Gastrocnemius medialis (tissue), 4 donors: ENCODE measurements at regions not wholly inside any gene's neighbourhood (a gene's known extent, or its start where the extent isn't known, plus 50 kb on each side); places are given as distances from the start of the nearest gene placed in this dataset.

Experiments used
- ATAC-seq, 2 donors: fragments of 150-250 bp; one replicate each; pipeline ENCODE4 v1.9.1; 2016
- DNase-seq, 2 donors: peaks; one replicate each; pipeline ENCODE4 v3.0.0-alpha.2; 2019
- H3K27ac ChIP-seq, 4 donors: fragments of 200-600 bp; sonication (generic); 1 replicate in 1 of 4; 2 replicates in 3 of 4; pipeline ENCODE4 v1.5.1; 2016 to 2018; ENCODE audit warnings: mild to moderate bottlenecking in 2 of 4, moderate library complexity in 1 of 4
- H3K27me3 ChIP-seq, 3 donors: fragments of 200-600 bp; sonication (generic) in 2 of 3; 1 replicate in 1 of 3; 2 replicates in 2 of 3; pipeline versions ENCODE4 v1.5.1 to v1.6.0; 2016 to 2019; ENCODE audit warnings: mild to moderate bottlenecking in 1 of 3, moderate library complexity in 1 of 3
- H3K36me3 ChIP-seq, 2 donors: fragments of 200-600 bp; sonication (generic) in 1 of 2; one replicate each; pipeline ENCODE4 v1.5.1; 2017 to 2018
- H3K4me1 ChIP-seq, 2 donors: fragments of 200-600 bp; sonication (generic) in 1 of 2; one replicate each; pipeline ENCODE4 v1.5.1; 2016 to 2017; ENCODE audit warnings: mild to moderate bottlenecking in 2 of 2
- H3K4me3 ChIP-seq, 4 donors: fragments of 200-600 bp; sonication (generic) in 3 of 4; 1 replicate in 1 of 4; 2 replicates in 3 of 4; pipeline ENCODE4 v1.5.1; 2016 to 2019; ENCODE audit warnings: mild to moderate bottlenecking in 2 of 4
- H3K9me3 ChIP-seq, 3 donors: fragments of 200-600 bp; sonication (generic) in 2 of 3; 1 replicate in 1 of 3; 2 replicates in 2 of 3; pipeline ENCODE4 v1.5.1; 2016 to 2019
- POLR2A ChIP-seq, 2 donors: fragments of 450-650 bp; IDR thresholded peaks; one replicate each; pipeline ENCODE4 v1.6.1; 2017; ENCODE audit warnings: antibody characterized with exemption in 2 of 2, mild to moderate bottlenecking in 2 of 2, moderate library complexity in 2 of 2
- in situ Hi-C, 4 donors: fragments of 200-750 bp; cut with MboI; loops; one replicate each; pipeline versions ENCODE4 v1.15.0 to v1.8.0; 2017; ENCODE audit warnings: low sequenced_read_pairs in 4 of 4
- intact Hi-C: fragments of 100-400 bp; cut with DNase I; formaldehyde crosslinking; loops from one replicate; pipeline ENCODE4 v1.15.1; 2023; ENCODE audit warnings: low total_unique reads
- TF ChIP-seq, protein P1 (sequence below), 5 experiments: fragments of 450-650 bp in 3 of 5; fragments of 200-600 bp in 2 of 5; sonication (generic) in 2 of 5; IDR thresholded peaks in 4 of 5; conservative IDR thresholded peaks in 1 of 5; 1 replicate in 4 of 5; 2 replicates in 1 of 5; pipeline ENCODE4 v1.5.1; 2016 to 2019; ENCODE audit warnings: antibody characterized with exemption in 5 of 5, mild to moderate bottlenecking in 3 of 5, moderate library complexity in 3 of 5

DNA sequence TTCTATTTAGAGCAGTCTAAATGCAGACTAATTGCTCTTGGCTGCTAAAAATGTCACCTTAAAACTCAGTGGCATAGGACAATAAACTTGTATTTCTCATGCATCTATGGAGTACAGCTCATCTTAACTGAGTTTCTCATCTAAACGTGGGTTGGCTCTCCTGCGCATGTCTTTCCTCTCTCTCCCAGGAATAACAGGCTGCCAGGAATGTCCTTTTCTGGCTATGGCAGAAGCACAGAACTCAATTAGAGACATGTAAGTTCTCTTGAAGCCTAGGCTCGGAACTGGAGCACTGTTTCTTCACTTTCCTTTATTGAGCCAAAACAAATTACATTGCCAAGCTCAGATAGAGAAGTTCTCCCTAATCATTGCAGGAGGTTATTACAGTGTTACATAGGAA lies 722.3 kb upstream of the FLRT2 start:
- Histone ChIP-seq H3K4me3 (no peak overlapping the region), H3K27me3 (no peaks in the 10 kb centered on the region), H3K27ac (no peak overlapping the region), H3K36me3 (no peaks in the 10 kb centered on the region), H3K4me1 (no peaks in the 10 kb centered on the region), H3K9me3 (no peaks in the 10 kb centered on the region)
- intact Hi-C loops, result no loop called here
- in situ Hi-C loops, result no loop called here
- TF ChIP-seq, protein P1, sequence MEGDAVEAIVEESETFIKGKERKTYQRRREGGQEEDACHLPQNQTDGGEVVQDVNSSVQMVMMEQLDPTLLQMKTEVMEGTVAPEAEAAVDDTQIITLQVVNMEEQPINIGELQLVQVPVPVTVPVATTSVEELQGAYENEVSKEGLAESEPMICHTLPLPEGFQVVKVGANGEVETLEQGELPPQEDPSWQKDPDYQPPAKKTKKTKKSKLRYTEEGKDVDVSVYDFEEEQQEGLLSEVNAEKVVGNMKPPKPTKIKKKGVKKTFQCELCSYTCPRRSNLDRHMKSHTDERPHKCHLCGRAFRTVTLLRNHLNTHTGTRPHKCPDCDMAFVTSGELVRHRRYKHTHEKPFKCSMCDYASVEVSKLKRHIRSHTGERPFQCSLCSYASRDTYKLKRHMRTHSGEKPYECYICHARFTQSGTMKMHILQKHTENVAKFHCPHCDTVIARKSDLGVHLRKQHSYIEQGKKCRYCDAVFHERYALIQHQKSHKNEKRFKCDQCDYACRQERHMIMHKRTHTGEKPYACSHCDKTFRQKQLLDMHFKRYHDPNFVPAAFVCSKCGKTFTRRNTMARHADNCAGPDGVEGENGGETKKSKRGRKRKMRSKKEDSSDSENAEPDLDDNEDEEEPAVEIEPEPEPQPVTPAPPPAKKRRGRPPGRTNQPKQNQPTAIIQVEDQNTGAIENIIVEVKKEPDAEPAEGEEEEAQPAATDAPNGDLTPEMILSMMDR (IDR thresholded peaks at IDR 0.05 in 4 of 5, conservative IDR thresholded peaks at IDR 0.05 in 1 of 5), result no peak
- TF ChIP-seq POLR2A (IDR thresholded peaks at IDR 0.05), result no peak
- ATAC-seq, result no peak
- no peak for DNase-seq

DNA sequence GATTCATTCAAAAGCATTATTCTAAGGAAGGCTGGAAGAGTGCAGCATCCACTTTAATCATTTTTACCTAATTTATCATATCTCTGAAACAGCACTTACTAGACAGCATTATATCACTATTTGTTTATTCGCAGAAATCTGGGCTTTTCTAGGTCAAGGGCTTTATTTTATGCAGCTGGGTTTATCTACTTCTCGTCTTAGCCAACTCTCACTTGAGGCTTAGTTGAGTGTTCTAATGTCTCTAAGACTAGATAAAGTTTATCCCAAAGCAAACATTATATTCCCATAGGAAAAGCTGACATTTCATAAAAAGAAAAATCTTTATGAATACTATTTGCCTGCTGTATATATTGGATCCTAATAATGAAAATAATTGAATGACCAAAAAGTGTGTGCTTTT lies 720.8 kb upstream of the FLRT2 start:
- intact Hi-C loops, result no loop called here
- ATAC-seq (no peak), DNase-seq (no peak)
- Histone ChIP-seq H3K27ac (no peak overlapping the region), H3K36me3 (no peaks in the 10 kb centered on the region), H3K9me3 (no peaks in the 10 kb centered on the region), H3K4me3 (no peak overlapping the region), H3K27me3 (no peaks in the 10 kb centered on the region), H3K4me1 (no peaks in the 10 kb centered on the region)
- no peak for TF ChIP-seq POLR2A (IDR thresholded peaks at IDR 0.05)
- TF ChIP-seq, protein P1 (IDR thresholded peaks at IDR 0.05 in 4 of 5, conservative IDR thresholded peaks at IDR 0.05 in 1 of 5), result no peak
- in situ Hi-C loops, result no loop called here

DNA sequence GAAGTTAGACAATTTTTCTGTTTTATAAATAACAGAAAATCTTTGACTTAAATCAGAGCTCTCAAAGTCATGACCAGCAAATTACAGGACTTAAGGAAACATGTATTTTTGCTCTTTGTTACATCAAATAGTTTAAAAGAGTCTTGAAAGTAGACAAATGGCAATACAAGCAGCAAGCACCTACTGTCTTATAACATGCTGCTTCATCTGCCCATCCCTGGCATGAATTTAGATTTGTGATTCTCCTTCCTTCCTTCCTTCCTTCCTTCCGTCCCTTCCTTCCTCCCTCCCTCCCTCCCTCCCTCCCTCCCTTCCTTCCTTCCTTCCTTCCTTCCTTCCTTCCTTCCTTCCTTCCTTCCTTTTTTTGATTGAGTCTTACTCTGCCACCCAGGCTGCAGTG lies 715.6 kb upstream of the FLRT2 start:
- no peaks in the 10 kb centered on the region for H3K36me3 ChIP-seq
- in situ Hi-C loops, result no loop called here
- no peak for ATAC-seq
- no peak overlapping the region for H3K27ac ChIP-seq
- no peaks in the 10 kb centered on the region for H3K27me3 ChIP-seq
- intact Hi-C loops, result no loop called here
- DNase-seq, result no peak
- TF ChIP-seq, protein P1 (IDR thresholded peaks at IDR 0.05 in 4 of 5, conservative IDR thresholded peaks at IDR 0.05 in 1 of 5), result no peak
- TF ChIP-seq POLR2A (IDR thresholded peaks at IDR 0.05), result no peak
- H3K4me1 ChIP-seq, result no peaks in the 10 kb centered on the region
- no peaks in the 10 kb centered on the region for H3K9me3 ChIP-seq
- H3K4me3 ChIP-seq, result no peak overlapping the region

DNA sequence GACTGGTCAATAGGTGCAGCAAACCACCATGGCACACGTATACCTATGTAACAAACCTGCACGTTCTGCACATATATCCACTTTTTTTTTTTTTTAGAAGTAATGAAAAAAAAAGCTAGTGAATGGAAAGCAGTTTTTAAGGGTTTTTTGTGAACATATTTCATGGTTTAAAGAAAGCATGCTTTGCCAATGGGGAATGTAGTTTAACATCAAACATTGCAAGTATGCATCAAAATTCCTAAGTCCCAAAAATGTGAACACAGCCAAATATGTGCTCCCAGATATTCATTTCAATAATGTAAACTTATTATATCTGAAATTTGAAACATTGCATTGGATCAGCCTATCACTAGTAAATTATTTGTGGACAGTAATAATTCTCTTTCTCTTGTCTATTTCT lies 710.4 kb upstream of the FLRT2 start:
- Histone ChIP-seq H3K4me1 (no peaks in the 10 kb centered on the region), H3K4me3 (no peak overlapping the region), H3K36me3 (no peaks in the 10 kb centered on the region), H3K27ac (no peak overlapping the region), H3K27me3 (no peaks in the 10 kb centered on the region), H3K9me3 (no peaks in the 10 kb centered on the region)
- TF ChIP-seq, protein P1 (IDR thresholded peaks at IDR 0.05 in 4 of 5, conservative IDR thresholded peaks at IDR 0.05 in 1 of 5), result no peak
- TF ChIP-seq POLR2A (IDR thresholded peaks at IDR 0.05), result no peak
- intact Hi-C loops, result no loop called here
- in situ Hi-C loops, result no loop called here
- DNase-seq (no peak), ATAC-seq (no peak)

DNA sequence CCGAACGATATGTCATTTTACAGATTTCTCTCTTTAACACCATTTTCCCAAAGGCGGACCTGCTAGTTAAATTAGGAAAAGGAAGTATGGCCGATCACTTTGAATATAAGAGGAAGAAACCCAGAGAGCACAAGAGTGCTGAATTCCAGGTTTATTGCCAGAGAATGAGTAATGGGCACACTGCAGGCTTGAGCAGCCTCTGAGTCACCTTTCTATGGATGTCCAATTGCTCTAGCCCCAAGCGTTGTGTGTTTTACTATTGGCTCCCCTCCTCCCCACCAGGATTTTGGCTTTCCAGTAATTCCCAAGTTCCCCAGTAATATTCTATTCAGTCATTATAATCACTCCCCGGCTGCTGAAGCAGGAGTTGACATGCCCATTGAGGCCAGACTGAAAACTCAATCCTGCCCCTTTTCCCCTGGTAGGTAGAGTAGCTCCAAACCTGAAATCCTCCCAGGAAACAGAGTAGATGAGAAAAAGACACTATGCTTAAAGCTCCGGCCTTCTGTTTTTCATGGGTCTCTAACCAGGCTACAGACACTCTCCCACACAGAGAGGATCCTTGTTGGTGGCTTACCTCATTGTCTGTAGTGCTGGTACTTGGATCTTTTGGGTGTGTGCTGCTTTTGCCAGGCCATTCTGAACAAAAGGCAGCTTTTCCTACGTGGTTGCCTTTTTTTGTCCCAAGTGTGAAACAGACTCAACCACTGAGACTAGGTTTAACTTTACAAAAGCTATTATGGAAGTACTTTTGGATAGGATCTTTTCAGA lies 704.3 kb upstream of the FLRT2 start:
- DNase-seq, result no peak
- no peak for ATAC-seq

More for the DNA sequence above, 704.3 kb upstream of the FLRT2 start:
- Histone ChIP-seq H3K4me3 (no peak overlapping the region), H3K36me3 (no peaks in the 10 kb centered on the region), H3K27me3 (no peaks in the 10 kb centered on the region), H3K4me1 (no peaks in the 10 kb centered on the region), H3K9me3 (no peaks in the 10 kb centered on the region), H3K27ac (no peak overlapping the region)
- intact Hi-C loops, result no loop called here
- TF ChIP-seq, protein P1 (IDR thresholded peaks at IDR 0.05 in 4 of 5, conservative IDR thresholded peaks at IDR 0.05 in 1 of 5), result no peak
- no peak for TF ChIP-seq POLR2A (IDR thresholded peaks at IDR 0.05)
- in situ Hi-C loops, result no loop called here
